NCI-H1105 treated with DMSO at 0.1 percent for 48 hours (cell line): ENCODE measurements at regions not wholly inside any gene's neighbourhood (a gene's known extent, or its start where the extent isn't known, plus 50 kb on each side); places are given as distances from the start of the nearest gene placed in this dataset.
"Not testable (repeated sequence)": the region's sequence is repeated elsewhere in the genome, so short reads cannot be mapped to it uniquely, and the experiment has no call there.

Experiments used
- DNase-seq: peaks from one replicate; lab custom pipeline; 2025; lab: John Stamatoyannopoulos, UW

- DNase-seq, result no peak
These were observed 754.5 kb upstream of the MIR17HG start for GRCh38 chr13:90592943-90593342.

- DNase-seq, result no peak
These were observed 752.8 kb upstream of the MIR17HG start for GRCh38 chr13:90594681-90595080.

- DNase-seq, result no peak
These were observed 741.8 kb upstream of the MIR17HG start for GRCh38 chr13:90605664-90606063.

- not testable (repeated sequence) for DNase-seq
These were observed 740.6 kb upstream of the MIR17HG start for GRCh38 chr13:90606921-90607320.

- DNase-seq, result no peak
These were observed 735.1 kb upstream of the MIR17HG start for GRCh38 chr13:90612391-90612790.

GRCh38 chr13:90613076-90613795 is 734.3 kb upstream of the MIR17HG start:
- DNase-seq, result no peak

- no peak for DNase-seq
These were observed 732.3 kb upstream of the MIR17HG start for GRCh38 chr13:90615236-90615635.

- DNase-seq, result no peak
These were observed 731.7 kb upstream of the MIR17HG start for GRCh38 chr13:90615767-90616166.

GRCh38 chr13:90618133-90618532 is 729.4 kb upstream of the MIR17HG start:
- DNase-seq, result no peak

GRCh38 chr13:90622541-90622940 is 724.9 kb upstream of the MIR17HG start:
- DNase-seq, result no peak

- no peak for DNase-seq
These were observed 724.0 kb upstream of the MIR17HG start for GRCh38 chr13:90623318-90624011.

- DNase-seq, result no peak
These were observed 719.7 kb upstream of the MIR17HG start for GRCh38 chr13:90627813-90628212.

- DNase-seq, result no peak
These were observed 719.0 kb upstream of the MIR17HG start for GRCh38 chr13:90628471-90628870.

GRCh38 chr13:90630716-90631115 is 716.8 kb upstream of the MIR17HG start:
- no peak for DNase-seq

- no peak for DNase-seq
These were observed 715.3 kb upstream of the MIR17HG start for GRCh38 chr13:90632184-90632583.

GRCh38 chr13:90633849-90634248 is 713.6 kb upstream of the MIR17HG start:
- DNase-seq, result no peak

GRCh38 chr13:90640976-90641375 is 706.5 kb upstream of the MIR17HG start:
- no peak for DNase-seq

- no peak for DNase-seq
These were observed 705.6 kb upstream of the MIR17HG start for GRCh38 chr13:90641884-90642283.

- DNase-seq, result no peak
These were observed 701.9 kb upstream of the MIR17HG start for GRCh38 chr13:90645582-90645981.

GRCh38 chr13:90648497-90648896 is 699.0 kb upstream of the MIR17HG start:
- no peak for DNase-seq

GRCh38 chr13:90652036-90652435 is 695.5 kb upstream of the MIR17HG start:
- DNase-seq, result no peak

- no peak for DNase-seq
These were observed 692.5 kb upstream of the MIR17HG start for GRCh38 chr13:90654970-90655369.

- not testable (repeated sequence) for DNase-seq
These were observed 683.3 kb upstream of the MIR17HG start for GRCh38 chr13:90664200-90664599.

GRCh38 chr13:90673746-90674145 is 673.7 kb upstream of the MIR17HG start:
- DNase-seq, result peak; percentile 58
